ENCODE measurements at regions not wholly inside any gene's neighbourhood (a gene's known extent, or its start where the extent isn't known, plus 50 kb on each side); places are given as distances from the start of the nearest gene placed in this dataset.

GRCh38 chr2:126238251-126238650, 417.7 kb upstream of the GYPC start:
- Mint-ChIP-seq H3K36me3 (no peaks in the 10 kb centered on the region), H3K4me1 (no peaks in the 10 kb centered on the region), H3K27ac (no peak overlapping the region), H3K9me3 (no peaks in the 10 kb centered on the region), H3K4me3 (no peak overlapping the region), H3K27me3 (ENCODE audit: low read depth) (peaks cover 8% of the 10 kb centered on the region)
- no peak for DNase-seq (ENCODE audit: low spot score in 2 of 2, unreplicated experiment in 2 of 2)
- no peak for TF ChIP-seq CTCF (IDR thresholded peaks at IDR 0.05; ENCODE audit: unreplicated experiment)

GRCh38 chr2:126239320-126239955, 416.5 kb upstream of the GYPC start:
- Mint-ChIP-seq H3K9me3 (no peaks in the 10 kb centered on the region), H3K4me3 (no peak overlapping the region), H3K27ac (no peak overlapping the region), H3K4me1 (no peaks in the 10 kb centered on the region), H3K27me3 (ENCODE audit: low read depth) (peaks cover 18% of the 10 kb centered on the region), H3K36me3 (no peaks in the 10 kb centered on the region)
- no peak for DNase-seq (ENCODE audit: low spot score in 2 of 2, unreplicated experiment in 2 of 2)
- no peak for TF ChIP-seq CTCF (IDR thresholded peaks at IDR 0.05; ENCODE audit: unreplicated experiment)

GRCh38 chr2:126241001-126241400, 415.0 kb upstream of the GYPC start:
- Mint-ChIP-seq H3K4me1 (no peaks in the 10 kb centered on the region), H3K27ac (no peak overlapping the region), H3K4me3 (no peak overlapping the region), H3K9me3 (no peaks in the 10 kb centered on the region), H3K27me3 (ENCODE audit: low read depth) (peaks cover 29% of the 10 kb centered on the region), H3K36me3 (no peaks in the 10 kb centered on the region)
- TF ChIP-seq CTCF (IDR thresholded peaks at IDR 0.05; ENCODE audit: unreplicated experiment): no peak
- DNase-seq (ENCODE audit: low spot score in 2 of 2, unreplicated experiment in 2 of 2): no peak

GRCh38 chr2:126241411-126241810, 414.5 kb upstream of the GYPC start:
- Mint-ChIP-seq H3K4me1 (no peaks in the 10 kb centered on the region), H3K27me3 (ENCODE audit: low read depth) (peaks cover 29% of the 10 kb centered on the region), H3K9me3 (no peaks in the 10 kb centered on the region), H3K4me3 (no peak overlapping the region), H3K36me3 (no peaks in the 10 kb centered on the region), H3K27ac (no peak overlapping the region)
- no peak for DNase-seq (ENCODE audit: low spot score in 2 of 2, unreplicated experiment in 2 of 2)
- TF ChIP-seq CTCF (IDR thresholded peaks at IDR 0.05; ENCODE audit: unreplicated experiment): no peak

- TF ChIP-seq CTCF (IDR thresholded peaks at IDR 0.05; ENCODE audit: unreplicated experiment): no peak
- Mint-ChIP-seq H3K36me3 (no peaks in the 10 kb centered on the region), H3K4me3 (no peak overlapping the region), H3K27ac (no peak overlapping the region), H3K4me1 (no peaks in the 10 kb centered on the region), H3K27me3 (ENCODE audit: low read depth) (peaks cover 43% of the 10 kb centered on the region), H3K9me3 (no peaks in the 10 kb centered on the region)
- DNase-seq (ENCODE audit: low spot score in 2 of 2, unreplicated experiment in 2 of 2): peak in 1 of 2 experiments; percentile 42
These were observed 411.0 kb upstream of the GYPC start for GRCh38 chr2:126244937-126245336.

- no peaks in the 10 kb centered on the region for H3K36me3 Mint-ChIP-seq
- H3K4me1 Mint-ChIP-seq: no peaks in the 10 kb centered on the region
- peaks cover 3% of the 10 kb centered on the region for H3K27me3 Mint-ChIP-seq (ENCODE audit: low read depth)
- TF ChIP-seq CTCF (IDR thresholded peaks at IDR 0.05; ENCODE audit: unreplicated experiment): no peak
- no peak overlapping the region for H3K27ac Mint-ChIP-seq
- peaks cover 5% of the 10 kb centered on the region for H3K9me3 Mint-ChIP-seq
- DNase-seq (ENCODE audit: low spot score in 2 of 2, unreplicated experiment in 2 of 2): no peak
- no peak overlapping the region for H3K4me3 Mint-ChIP-seq
These were observed 402.3 kb upstream of the GYPC start for GRCh38 chr2:126253669-126254068.
